ENCODE measurements at regions not wholly inside any gene's neighbourhood (a gene's known extent, or its start where the extent isn't known, plus 50 kb on each side); places are given as distances from the start of the nearest gene placed in this dataset.
"Not testable (repeated sequence)": the region's sequence is repeated elsewhere in the genome, so short reads cannot be mapped to it uniquely, and the experiment has no call there.

GRCh38 chr6:86609549-86610388 lies 327.6 kb upstream of the HTR1E start:
- Histone ChIP-seq H2AFZ (ENCODE audit: low read length) (no peak overlapping the region), H3K14ac (ENCODE audit: insufficient read depth, low read length) (no peak overlapping the region), H2BK120ac (ENCODE audit: low read depth, low read length, poor library complexity, severe bottlenecking) (no peak overlapping the region), H2BK5ac (ENCODE audit: insufficient read length, low read length) (no peak overlapping the region), H4K91ac (ENCODE audit: insufficient read length, low read depth, low read length) (no peak overlapping the region), H3K23ac (ENCODE audit: insufficient read length, low read depth, low read length) (no peak overlapping the region), H4K20me1 (ENCODE audit: control insufficient read depth, insufficient read depth, insufficient read length) (no peaks in the 10 kb centered on the region), H3K4me1 (ENCODE audit: insufficient read depth, low read length) (no peaks in the 10 kb centered on the region), H3K56ac (ENCODE audit: insufficient read length, low read depth, low read length) (no peak overlapping the region), H3K79me1 (ENCODE audit: insufficient read depth, low read depth, low read length, poor library complexity, severe bottlenecking) (no peaks in the 10 kb centered on the region), H3K23me2 (ENCODE audit: insufficient read length, low read depth, low read length, poor library complexity, severe bottlenecking) (no peaks in the 10 kb centered on the region), H3T11ph (ENCODE audit: low read length) (no peak overlapping the region), H2AK5ac (ENCODE audit: insufficient read length, low read length) (no peak overlapping the region), H3K27me3 (ENCODE audit: insufficient read depth, low read length) (no peaks in the 10 kb centered on the region), H4K8ac (replicated peaks; ENCODE audit: insufficient read length, low read depth, low read length) (no peak overlapping the region), H3K79me2 (ENCODE audit: insufficient read depth, low read length) (no peaks in the 10 kb centered on the region), H2BK20ac (ENCODE audit: low read depth, low read length, poor library complexity, severe bottlenecking) (no peak overlapping the region), H2BK12ac (ENCODE audit: insufficient read length, low read depth, low read length) (no peak overlapping the region), H3K4ac (ENCODE audit: low read depth, low read length) (no peak overlapping the region), H2BK15ac (ENCODE audit: low read depth, low read length) (no peak overlapping the region), H3K9me3 (ENCODE audit: control insufficient read depth, low read depth, low read length) (no peaks in the 10 kb centered on the region), H3K18ac (ENCODE audit: insufficient read length, low read depth, low read length) (no peak overlapping the region), H3K9ac (ENCODE audit: extremely low read depth, insufficient read length, low read length) (no peak overlapping the region), H4K5ac (ENCODE audit: insufficient read length, low read depth, low read length) (no peak overlapping the region), H3K27ac (ENCODE audit: insufficient read length, low read depth, low read length) (no peak overlapping the region), H3K4me2 (ENCODE audit: insufficient read depth, insufficient read length, low read length) (no peak overlapping the region)
- H3K4me1 Mint-ChIP-seq: peaks cover 2 to 7% of the 10 kb centered on the region in 2 experiments; a peak in 3 of 4 replicates
- H3K27me3 Mint-ChIP-seq (ENCODE audit: low read depth): no peaks in the 10 kb centered on the region
- H3K36me3 Mint-ChIP-seq (ENCODE audit: insufficient read depth in 1 of 3, low read depth in 3 of 3): no peaks in the 10 kb centered on the region
- no peak for TF ChIP-seq CTCF (conservative IDR thresholded peaks at IDR 0.05)
- H3K4me3 Mint-ChIP-seq: no peak overlapping the region
- no peaks in the 10 kb centered on the region; a peak in 2 of 5 replicates for H3K9me3 Mint-ChIP-seq
- no peak for DNase-seq
- peak overlapping the region in 1 of 3 experiments; percentile 22; a peak in 1 of 7 replicates for H3K27ac Mint-ChIP-seq
- no CpG with 5 or more reads among the region's 9 CpGs for WGBS (ENCODE audit: extremely low coverage, insufficient read length, low lambda C conversion rate)

- H3K9me3 ChIP-seq (ENCODE audit: control insufficient read depth, low read depth, low read length); H3K4me3 Mint-ChIP-seq; H2BK12ac ChIP-seq (ENCODE audit: insufficient read length, low read depth, low read length); H3K9me3 Mint-ChIP-seq; H3K79me2 ChIP-seq (ENCODE audit: insufficient read depth, low read length); H2BK20ac ChIP-seq (ENCODE audit: low read depth, low read length, poor library complexity, severe bottlenecking); H3K4me1 ChIP-seq (ENCODE audit: insufficient read depth, low read length); H3K23me2 ChIP-seq (ENCODE audit: insufficient read length, low read depth, low read length, poor library complexity, severe bottlenecking); H4K5ac ChIP-seq (ENCODE audit: insufficient read length, low read depth, low read length); H2BK5ac ChIP-seq (ENCODE audit: insufficient read length, low read length); H3K9ac ChIP-seq (ENCODE audit: extremely low read depth, insufficient read length, low read length); H3K4me2 ChIP-seq (ENCODE audit: insufficient read depth, insufficient read length, low read length); H3T11ph ChIP-seq (ENCODE audit: low read length); H3K23ac ChIP-seq (ENCODE audit: insufficient read length, low read depth, low read length); H3K4me1 Mint-ChIP-seq; H3K56ac ChIP-seq (ENCODE audit: insufficient read length, low read depth, low read length); H3K4ac ChIP-seq (ENCODE audit: low read depth, low read length); H2AK5ac ChIP-seq (ENCODE audit: insufficient read length, low read length); H2BK120ac ChIP-seq (ENCODE audit: low read depth, low read length, poor library complexity, severe bottlenecking); H3K14ac ChIP-seq (ENCODE audit: insufficient read depth, low read length); H3K79me1 ChIP-seq (ENCODE audit: insufficient read depth, low read depth, low read length, poor library complexity, severe bottlenecking); H2AFZ ChIP-seq (ENCODE audit: low read length); H4K91ac ChIP-seq (ENCODE audit: insufficient read length, low read depth, low read length); H3K27ac ChIP-seq (ENCODE audit: insufficient read length, low read depth, low read length); H4K8ac ChIP-seq (replicated peaks; ENCODE audit: insufficient read length, low read depth, low read length); DNase-seq; H3K27me3 Mint-ChIP-seq (ENCODE audit: low read depth); H2BK15ac ChIP-seq (ENCODE audit: low read depth, low read length); H3K18ac ChIP-seq (ENCODE audit: insufficient read length, low read depth, low read length); H4K20me1 ChIP-seq (ENCODE audit: control insufficient read depth, insufficient read depth, insufficient read length); H3K27me3 ChIP-seq (ENCODE audit: insufficient read depth, low read length); H3K36me3 Mint-ChIP-seq (ENCODE audit: insufficient read depth in 1 of 3, low read depth in 3 of 3): not testable (repeated sequence)
- WGBS (ENCODE audit: extremely low coverage, insufficient read length, low lambda C conversion rate): no CpG with 5 or more reads among the region's 3 CpGs
- 0 out of 7 replicates have a peak overlapping the region, but pooled peaks of 1 of the 3 experiments have one; percentile 7 for H3K27ac Mint-ChIP-seq
Observed at GRCh38 chr6:86603364-86603763, 334.0 kb upstream of the HTR1E start.
